ENCODE measurements at regions not wholly inside any gene's neighbourhood (a gene's known extent, or its start where the extent isn't known, plus 50 kb on each side); places are given as distances from the start of the nearest gene placed in this dataset.
"Not testable (repeated sequence)": the region's sequence is repeated elsewhere in the genome, so short reads cannot be mapped to it uniquely, and the experiment has no call there.

- not testable (repeated sequence) for ATAC-seq
These were observed 77.2 kb upstream of the PPP2R2D start for GRCh38 chr10:131823601-131824099.

GRCh38 chr10:131824371-131825149 lies 76.2 kb upstream of the PPP2R2D start:
- ATAC-seq, result no peak

- no peak for ATAC-seq
These were observed 75.5 kb upstream of the PPP2R2D start for GRCh38 chr10:131825150-131825848.

DNA sequence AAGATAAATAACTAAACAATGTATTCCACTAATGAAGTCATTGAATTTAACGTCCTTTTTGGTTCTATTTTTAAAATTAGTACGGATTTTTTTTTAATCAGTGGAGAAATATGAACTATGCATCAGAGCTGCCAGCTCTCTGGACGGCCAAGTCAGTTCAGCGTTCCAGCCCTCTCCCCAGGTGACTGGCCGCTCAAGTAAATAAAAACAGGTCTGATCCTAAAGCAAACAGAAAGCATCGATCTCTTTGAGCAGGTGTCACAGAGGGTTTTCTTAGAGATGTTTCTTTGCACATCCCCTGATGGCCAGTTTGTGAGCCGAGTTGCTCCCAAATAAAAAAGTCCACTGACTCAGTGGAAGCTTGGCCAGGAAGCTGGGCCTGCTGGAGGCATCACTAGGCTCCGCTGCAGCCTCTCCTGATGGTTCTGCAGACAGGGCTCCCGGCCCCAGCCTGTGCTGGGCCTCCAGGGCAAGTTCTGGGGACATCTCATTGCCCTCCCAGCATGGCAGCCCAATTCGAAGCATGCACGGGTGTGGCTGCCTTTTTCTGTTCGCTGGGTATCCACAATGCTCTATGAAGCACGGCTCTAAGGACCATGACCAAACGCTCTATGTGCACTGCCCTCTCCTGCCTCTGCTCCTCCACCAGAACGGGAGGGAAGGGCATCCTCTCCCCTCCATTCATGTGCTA lies 74.7 kb upstream of the PPP2R2D start:
- no peak for ATAC-seq

- no peak for ATAC-seq
These were observed 71.5 kb upstream of the PPP2R2D start for GRCh38 chr10:131829156-131829930.

DNA sequence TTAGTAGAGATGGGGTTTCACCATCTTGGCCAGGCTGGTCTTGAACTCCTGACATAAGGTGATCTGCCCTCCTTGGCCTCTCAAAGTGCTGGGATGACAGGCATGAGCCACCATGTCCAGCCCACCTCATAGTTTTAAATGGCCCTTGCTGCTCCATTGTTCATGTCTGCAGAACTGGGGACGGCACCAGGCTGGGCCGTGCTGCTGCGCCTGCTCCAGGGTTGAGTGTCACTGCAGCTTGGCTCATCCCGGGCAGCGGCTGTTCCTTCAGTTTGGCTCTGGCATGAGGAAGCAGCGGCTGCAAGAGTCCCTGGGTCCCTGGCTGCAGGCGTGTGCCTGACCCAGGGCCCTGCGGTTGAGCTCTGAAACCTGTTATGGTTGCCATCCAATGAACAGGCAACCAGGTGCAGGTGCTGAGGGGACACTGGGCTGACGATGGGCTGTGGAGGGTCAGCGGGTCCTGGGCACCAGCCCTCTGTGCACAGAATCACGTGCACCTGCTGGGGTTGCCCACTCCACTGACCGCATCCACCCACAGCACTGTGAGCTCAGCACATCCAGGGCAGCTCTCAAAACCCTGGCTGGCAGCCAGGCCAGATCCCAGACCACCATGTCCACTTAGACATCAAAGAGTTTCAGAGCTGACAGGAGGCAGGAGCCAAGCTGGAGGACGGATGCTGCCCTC lies 70.2 kb upstream of the PPP2R2D start:
- ATAC-seq, result no peak

- ATAC-seq, result no peak
These were observed 69.2 kb upstream of the PPP2R2D start for GRCh38 chr10:131831561-131831960.

DNA sequence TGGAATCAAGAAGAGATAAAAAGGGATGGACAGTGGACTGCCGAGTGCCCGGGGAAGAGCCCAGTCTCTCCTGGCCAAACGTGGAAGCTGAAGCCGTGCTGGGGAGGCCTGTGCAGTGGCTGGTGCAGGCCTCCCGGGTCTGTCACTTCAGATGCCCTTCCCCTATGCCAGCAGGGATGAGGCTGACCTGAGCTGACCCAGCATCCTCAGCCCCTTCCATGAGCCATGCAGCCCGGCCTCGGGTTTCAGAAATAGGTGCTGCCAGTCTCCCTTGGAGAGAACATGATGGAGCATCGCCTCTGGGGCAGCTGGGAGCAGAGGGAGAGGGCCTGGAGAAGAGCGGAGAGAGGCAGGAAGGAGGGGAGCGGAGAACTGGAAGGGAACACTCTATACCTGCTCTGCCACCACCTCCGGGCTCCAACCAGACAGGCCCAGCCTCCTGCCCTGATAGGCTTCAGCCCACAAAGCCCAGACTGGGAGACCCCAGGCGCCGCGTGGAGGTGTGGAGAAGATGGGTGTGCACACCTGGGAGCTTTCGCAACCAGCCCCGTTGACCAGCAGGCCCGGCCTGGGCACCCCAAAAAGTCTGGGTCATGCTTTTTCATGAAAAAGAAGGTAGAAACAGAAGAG lies 68.6 kb upstream of the PPP2R2D start:
- ATAC-seq, result no peak

GRCh38 chr10:131833013-131833412 lies 67.8 kb upstream of the PPP2R2D start:
- no peak for ATAC-seq

- ATAC-seq, result no peak
These were observed 67.2 kb upstream of the PPP2R2D start for GRCh38 chr10:131833446-131834080.

GRCh38 chr10:131834152-131834810 lies 66.5 kb upstream of the PPP2R2D start:
- ATAC-seq, result no peak

DNA sequence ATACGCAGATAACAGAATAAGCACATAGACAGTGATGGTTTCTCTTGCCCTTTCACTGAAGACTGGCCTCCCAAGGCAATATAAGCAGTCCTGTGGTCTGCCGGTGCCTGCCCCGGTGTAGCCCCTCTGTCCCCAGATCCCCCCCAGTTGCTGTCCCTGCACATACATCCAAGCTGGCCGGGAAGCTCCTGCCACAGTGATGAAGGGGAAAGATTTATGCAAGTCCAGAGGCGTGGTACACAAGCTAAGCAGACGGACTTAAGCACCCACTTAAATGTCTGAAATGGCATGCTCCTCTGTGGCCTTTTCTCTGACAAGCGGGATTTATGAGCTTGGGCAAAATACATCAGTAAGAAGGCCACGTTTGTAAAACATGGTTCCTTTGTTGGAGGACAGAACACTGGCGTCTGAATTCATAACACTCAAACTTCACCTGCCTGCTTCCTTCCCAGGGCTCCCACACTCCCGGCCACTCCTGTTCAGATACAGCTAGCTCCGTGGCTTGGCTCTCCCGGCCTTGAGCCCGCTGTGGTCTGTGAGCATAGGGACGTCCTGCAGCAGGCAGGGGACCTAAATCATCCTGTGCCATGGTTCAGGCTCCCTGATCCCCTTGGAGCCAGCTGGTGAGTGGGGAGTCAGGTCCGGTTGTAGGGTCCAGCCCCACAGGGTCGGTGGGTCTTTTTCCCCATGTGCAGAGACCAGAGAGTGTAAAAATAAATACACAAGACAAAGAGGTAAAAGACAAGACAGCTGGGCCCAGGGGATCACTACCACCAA lies 61.7 kb upstream of the PPP2R2D start:
- no peak for ATAC-seq

DNA sequence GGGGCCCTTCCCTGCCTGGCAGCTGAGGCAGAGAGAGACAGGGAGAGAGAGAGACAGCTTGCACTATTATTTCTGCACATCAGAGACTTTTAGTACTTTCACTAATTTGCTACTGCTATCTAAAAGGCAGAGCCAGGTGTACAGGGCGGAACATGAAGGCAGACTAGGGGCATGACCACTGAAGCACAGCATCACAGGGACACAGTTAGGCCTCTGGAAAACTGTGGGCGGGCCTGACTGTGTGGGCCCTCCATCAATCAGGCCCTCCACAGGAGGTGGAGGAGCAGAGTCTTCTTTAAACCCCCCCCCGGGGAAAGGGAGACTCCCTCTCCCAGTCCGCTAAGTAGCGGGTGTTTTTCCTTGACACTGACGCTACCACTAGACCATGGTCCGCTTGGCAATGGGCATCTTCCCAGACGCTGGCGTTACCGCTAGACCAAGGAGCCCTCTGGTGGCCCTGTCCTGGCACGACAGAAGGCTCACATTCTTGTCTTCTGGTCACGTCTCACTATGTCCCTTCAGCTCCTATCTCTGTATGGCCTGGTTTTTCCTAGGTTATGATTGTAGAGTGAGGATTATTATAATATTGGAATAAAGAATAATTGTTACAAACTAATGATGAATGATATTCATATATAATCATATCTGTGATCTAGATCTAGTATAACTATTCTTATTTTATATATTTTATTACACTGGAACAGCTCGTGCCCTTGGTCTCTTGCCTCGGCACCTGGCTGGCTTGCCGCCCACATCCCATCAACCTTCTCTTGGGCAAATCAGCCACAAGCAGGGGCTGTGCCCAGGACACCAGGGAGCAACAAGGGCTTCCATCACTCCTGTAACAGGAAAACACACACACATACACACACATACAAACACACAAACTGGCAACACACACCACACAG lies 60.7 kb upstream of the PPP2R2D start:
- not testable (repeated sequence) for ATAC-seq

DNA sequence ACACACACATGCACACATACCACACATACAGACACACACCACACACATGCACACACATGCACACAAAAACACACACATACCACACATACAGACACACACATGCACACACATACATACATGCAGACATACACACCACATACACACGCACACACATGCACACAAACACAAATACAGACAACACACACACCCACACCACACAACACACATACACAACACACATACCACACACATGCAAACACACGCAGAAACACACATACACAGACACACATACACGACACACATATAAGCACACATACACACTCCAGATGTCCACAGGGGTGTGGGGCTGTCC lies 60.1 kb upstream of the PPP2R2D start:
- ATAC-seq, result no peak

DNA sequence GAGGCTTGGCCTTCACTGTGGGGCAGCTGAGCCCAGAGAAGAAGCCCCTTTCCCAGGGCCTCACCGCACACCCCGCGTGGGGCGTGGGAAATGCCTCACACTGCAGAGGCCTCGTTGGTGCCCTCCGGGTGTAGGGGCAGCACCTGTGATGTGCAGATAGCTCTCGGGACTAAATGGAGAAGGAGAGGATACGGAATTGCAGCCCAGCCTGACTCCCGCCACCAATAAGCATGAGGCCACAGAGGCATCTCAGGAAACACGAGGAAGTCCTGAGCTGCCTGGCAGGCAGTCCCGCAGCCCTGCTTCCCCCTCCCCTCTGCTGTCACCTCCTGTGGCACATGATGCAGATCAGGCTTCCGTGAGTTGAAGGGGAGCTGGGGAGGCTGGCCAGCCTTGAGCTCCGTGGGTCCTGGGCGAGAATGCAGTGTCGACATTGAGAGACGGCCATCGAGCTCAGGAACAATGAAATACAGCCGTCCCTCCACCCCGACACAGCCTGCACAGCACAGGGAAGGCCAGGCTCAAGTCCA lies 59.6 kb upstream of the PPP2R2D start:
- no peak for ATAC-seq

DNA sequence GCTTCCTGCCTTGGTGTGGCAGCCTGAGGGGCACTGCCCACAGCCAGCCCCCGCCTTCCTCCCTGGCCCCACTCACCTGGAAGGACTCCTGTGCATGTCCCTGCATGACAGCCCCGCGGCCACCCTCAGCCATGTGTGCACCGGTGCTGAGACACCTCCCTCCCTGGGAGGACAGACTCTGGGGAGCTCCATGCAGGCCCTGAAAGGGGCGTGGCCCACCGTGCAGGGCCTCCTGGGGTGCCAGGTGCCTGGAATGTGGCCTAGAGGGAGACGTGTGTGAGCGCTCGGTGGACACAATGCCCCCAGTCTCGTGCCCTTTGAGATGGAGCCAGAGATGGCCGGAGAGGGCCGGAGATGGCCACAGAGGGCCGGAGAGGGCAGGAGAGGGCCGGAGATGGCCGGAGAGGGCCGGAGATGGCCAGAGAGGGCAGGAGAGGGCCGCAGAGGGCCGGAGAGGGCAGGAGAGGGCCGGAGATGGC lies 59.1 kb upstream of the PPP2R2D start:
- ATAC-seq, result no peak

DNA sequence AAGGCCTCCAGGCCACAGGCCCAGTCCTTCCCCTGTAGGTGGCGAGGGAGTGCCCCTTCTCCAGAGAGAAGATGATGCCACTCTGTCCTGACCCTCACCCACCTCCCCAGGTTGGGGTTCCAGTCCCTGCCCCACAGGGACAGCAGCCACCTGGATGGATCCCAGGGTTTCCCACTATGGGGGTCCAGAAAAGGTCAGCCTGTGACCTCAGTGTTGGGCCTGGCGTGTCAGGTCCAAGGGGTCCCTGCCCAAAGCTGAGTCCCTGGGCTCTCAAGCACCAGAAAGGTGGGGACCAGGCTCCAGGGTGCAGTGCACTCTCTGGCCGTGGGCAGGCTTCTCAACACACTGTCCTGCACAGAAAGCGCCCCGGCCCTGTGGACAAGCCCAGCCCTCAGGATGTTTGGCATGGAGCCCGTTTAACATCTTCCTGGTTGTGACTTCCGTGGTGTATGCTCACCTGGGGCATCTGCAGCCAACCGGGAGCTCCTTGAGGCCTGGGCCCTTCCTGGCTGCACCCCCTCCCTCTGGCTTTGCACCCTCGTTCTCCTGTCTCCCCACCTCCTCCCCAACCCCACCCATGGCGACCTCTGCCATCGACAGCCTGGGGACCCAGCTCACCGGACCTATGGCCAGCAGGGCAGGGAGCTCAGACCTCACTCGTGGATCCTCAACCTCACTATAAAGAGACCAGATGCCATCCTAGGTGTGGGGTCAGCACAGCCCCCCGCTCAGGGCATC lies 58.3 kb upstream of the PPP2R2D start:
- no peak for ATAC-seq

All from activated CD4-positive, CD25-positive, alpha-beta regulatory T cell treated with anti-CD3 and anti-CD28 coated beads, Interleukin-2, amount 50 U/mL, for 24 hours (primary cell).